Tibial nerve (tissue), 4 donors: ENCODE measurements at regions not wholly inside any gene's neighbourhood (a gene's known extent, or its start where the extent isn't known, plus 50 kb on each side); places are given as distances from the start of the nearest gene placed in this dataset.

Experiments
- DNase-seq, 2 donors: peaks; one replicate each; pipeline ENCODE4 v3.0.0-alpha.2; 2019; ENCODE audit warnings: low spot score in 2 of 2
- H3K27ac ChIP-seq, 4 donors: fragments of 200-600 bp; sonication (generic) in 3 of 4; one replicate each; pipeline ENCODE4 v1.5.1; 2017 to 2019; ENCODE audit warnings: mild to moderate bottlenecking in 1 of 4
- H3K27me3 ChIP-seq, 2 donors: fragments of 200-600 bp; sonication (generic) in 1 of 2; one replicate each; pipeline versions ENCODE4 v1.5.1 to v1.6.0; 2017 to 2019
- H3K36me3 ChIP-seq, 3 donors: fragments of 200-600 bp; sonication (generic); one replicate each; pipeline ENCODE4 v1.5.1; 2018 to 2019
- H3K4me1 ChIP-seq, 4 donors: fragments of 200-600 bp; sonication (generic) in 3 of 4; one replicate each; pipeline ENCODE4 v1.5.1; 2017 to 2019
- H3K4me3 ChIP-seq, 4 donors: fragments of 200-600 bp; sonication (generic) in 3 of 4; one replicate each; pipeline ENCODE4 v1.5.1; 2017 to 2019; ENCODE audit warnings: mild to moderate bottlenecking in 1 of 4, moderate library complexity in 1 of 4
- H3K9me3 ChIP-seq, 4 donors: fragments of 200-600 bp; sonication (generic) in 3 of 4; one replicate each; pipeline ENCODE4 v1.5.1; 2017 to 2019
- EP300 ChIP-seq, 2 donors: sonication (generic); formaldehyde crosslinking; IDR thresholded peaks; one replicate each; pipeline ENCODE4 v1.6.1; 2017; ENCODE audit warnings: antibody characterized with exemption in 2 of 2, mild to moderate bottlenecking in 1 of 2
- POLR2A ChIP-seq, 2 donors: fragments of 450-650 bp; IDR thresholded peaks; one replicate each; pipeline ENCODE4 v1.6.1; 2017; ENCODE audit warnings: antibody characterized with exemption in 2 of 2, mild to moderate bottlenecking in 2 of 2, moderate library complexity in 2 of 2
- WGBS, 2 donors: methylation state at CpG; one replicate each; pipeline ENCODE4 v1.1.5; 2018; 5-methylcytosine and 5-hydroxymethylcytosine counted together
- TF ChIP-seq, protein P1 (sequence below), 5 experiments: fragments of 200-600 bp in 3 of 5; fragments of 450-650 bp in 2 of 5; sonication (generic) in 3 of 5; IDR thresholded peaks; one replicate each; pipeline ENCODE4 v1.5.1; 2016 to 2019; ENCODE audit warnings: antibody characterized with exemption in 5 of 5, mild to moderate bottlenecking in 3 of 5, moderate library complexity in 2 of 5

DNA sequence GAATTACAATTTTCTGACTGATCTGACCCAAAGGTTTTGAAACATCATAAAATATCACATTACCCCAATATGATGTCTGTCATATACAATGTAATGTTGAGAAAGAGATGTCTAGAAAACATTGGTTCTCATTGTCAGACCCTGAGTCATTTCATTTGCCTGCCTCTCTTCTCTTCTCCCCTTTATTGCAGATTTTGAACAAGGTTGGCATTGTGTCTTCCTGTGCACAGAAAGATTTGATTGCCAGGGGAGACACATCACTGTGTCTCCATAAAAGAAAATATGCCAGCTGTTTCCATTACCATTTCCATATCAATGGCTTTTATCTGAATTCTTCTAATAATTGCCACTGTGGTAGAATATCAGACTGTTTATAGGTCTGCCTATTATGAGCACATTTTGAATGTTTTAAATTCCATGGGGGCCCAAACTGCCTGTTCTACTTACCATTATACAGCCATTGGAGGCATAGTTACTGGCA is 65.6 kb downstream of the IFI44 start:
- TF ChIP-seq POLR2A (IDR thresholded peaks at IDR 0.05), result no peak
- TF ChIP-seq, protein P1, sequence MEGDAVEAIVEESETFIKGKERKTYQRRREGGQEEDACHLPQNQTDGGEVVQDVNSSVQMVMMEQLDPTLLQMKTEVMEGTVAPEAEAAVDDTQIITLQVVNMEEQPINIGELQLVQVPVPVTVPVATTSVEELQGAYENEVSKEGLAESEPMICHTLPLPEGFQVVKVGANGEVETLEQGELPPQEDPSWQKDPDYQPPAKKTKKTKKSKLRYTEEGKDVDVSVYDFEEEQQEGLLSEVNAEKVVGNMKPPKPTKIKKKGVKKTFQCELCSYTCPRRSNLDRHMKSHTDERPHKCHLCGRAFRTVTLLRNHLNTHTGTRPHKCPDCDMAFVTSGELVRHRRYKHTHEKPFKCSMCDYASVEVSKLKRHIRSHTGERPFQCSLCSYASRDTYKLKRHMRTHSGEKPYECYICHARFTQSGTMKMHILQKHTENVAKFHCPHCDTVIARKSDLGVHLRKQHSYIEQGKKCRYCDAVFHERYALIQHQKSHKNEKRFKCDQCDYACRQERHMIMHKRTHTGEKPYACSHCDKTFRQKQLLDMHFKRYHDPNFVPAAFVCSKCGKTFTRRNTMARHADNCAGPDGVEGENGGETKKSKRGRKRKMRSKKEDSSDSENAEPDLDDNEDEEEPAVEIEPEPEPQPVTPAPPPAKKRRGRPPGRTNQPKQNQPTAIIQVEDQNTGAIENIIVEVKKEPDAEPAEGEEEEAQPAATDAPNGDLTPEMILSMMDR (IDR thresholded peaks at IDR 0.05), result no peak
- TF ChIP-seq EP300 (IDR thresholded peaks at IDR 0.05), result no peak
- Histone ChIP-seq H3K27ac (no peak overlapping the region), H3K27me3 (no peaks in the 10 kb centered on the region), H3K4me3 (no peak overlapping the region), H3K4me1 (peaks cover 0 to 14% (median 0%) of the 10 kb centered on the region in 4 donors), H3K36me3 (no peaks in the 10 kb centered on the region), H3K9me3 (no peaks in the 10 kb centered on the region)
- no peak for DNase-seq

DNA sequence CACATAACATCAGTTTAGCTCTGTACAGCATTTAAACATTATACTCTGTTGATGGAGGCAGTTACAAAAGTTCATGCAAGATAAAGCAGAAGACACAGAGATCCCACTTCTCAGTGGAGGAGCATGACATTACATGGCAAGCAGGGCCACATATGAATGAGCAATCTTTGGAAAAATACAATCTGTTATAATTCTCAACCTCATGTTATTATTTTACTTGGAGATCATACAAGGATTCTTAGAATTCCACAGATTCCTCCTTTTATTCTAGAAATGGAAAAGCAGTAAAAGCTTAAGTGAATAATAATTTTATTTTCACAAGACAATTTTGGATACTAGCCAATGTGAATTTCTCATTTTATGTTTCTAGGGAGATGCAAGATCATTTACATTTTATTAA is 66.6 kb downstream of the IFI44 start:
- Histone ChIP-seq H3K36me3 (no peaks in the 10 kb centered on the region), H3K4me3 (no peak overlapping the region), H3K9me3 (no peaks in the 10 kb centered on the region), H3K4me1 (peaks cover 0 to 14% (median 0%) of the 10 kb centered on the region in 4 donors), H3K27me3 (no peaks in the 10 kb centered on the region), H3K27ac (peak overlapping the region in 1 of 4 donors; percentile 26)
- TF ChIP-seq POLR2A (IDR thresholded peaks at IDR 0.05), result no peak
- TF ChIP-seq, protein P1 (IDR thresholded peaks at IDR 0.05), result no peak
- no peak for TF ChIP-seq EP300 (IDR thresholded peaks at IDR 0.05)
- no peak for DNase-seq

DNA sequence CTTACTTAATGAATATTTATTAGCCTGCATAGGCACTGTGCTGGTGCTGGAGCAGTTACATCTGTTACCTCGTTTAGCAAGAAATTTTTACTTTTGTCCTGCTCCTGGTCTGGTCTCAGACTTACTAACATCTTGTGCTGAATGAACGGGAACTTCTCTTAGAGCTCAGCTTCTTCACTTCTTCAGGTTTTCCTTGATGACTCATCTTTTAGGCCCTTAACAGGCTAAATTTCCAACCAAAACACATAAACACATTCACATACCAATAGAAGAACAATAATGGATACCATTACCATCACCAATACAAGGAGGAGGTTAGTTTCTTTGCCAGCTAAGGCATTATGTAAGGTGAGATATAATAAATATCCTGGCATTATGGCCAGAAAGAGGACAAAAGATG is 68.9 kb downstream of the IFI44 start:
- TF ChIP-seq EP300 (IDR thresholded peaks at IDR 0.05) (no peak), POLR2A (IDR thresholded peaks at IDR 0.05) (no peak)
- TF ChIP-seq, protein P1 (IDR thresholded peaks at IDR 0.05), result no peak
- Histone ChIP-seq H3K36me3 (no peaks in the 10 kb centered on the region), H3K4me3 (no peak overlapping the region), H3K27ac (no peak overlapping the region), H3K27me3 (no peaks in the 10 kb centered on the region), H3K4me1 (peaks cover 0 to 14% (median 0%) of the 10 kb centered on the region in 4 donors), H3K9me3 (no peaks in the 10 kb centered on the region)
- no peak for DNase-seq
- 73 to 74% methylated on average over 2 of the region's 2 CpGs for WGBS, 2 donors

DNA sequence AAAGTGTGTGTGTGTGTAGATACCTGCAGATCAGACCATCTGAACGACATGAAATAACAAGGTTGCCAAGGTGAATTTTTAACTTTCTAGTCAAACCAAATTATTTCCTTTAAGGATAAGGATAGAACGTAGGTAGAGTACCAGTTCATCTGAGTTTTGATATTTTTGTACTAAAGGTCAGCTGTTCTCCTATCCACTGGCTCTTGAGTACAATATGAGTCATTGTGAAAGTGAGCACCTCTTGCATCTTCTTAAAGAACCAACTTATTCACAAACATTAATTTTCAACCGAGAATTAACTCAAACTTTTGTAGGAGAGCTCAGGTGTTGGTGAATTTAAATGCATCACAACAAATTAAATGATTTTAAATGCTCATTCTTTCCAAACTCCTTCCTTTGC is 71.5 kb downstream of the IFI44 start:
- H3K9me3 ChIP-seq, result no peaks in the 10 kb centered on the region
- no peaks in the 10 kb centered on the region for H3K36me3 ChIP-seq
- no peak overlapping the region for H3K4me3 ChIP-seq
- WGBS, 2 donors, result 54 to 59% methylated on average over 3 of the region's 3 CpGs
- DNase-seq, result no peak
- H3K4me1 ChIP-seq, result peaks cover 0 to 7% (median 0%) of the 10 kb centered on the region in 4 donors
- no peak overlapping the region for H3K27ac ChIP-seq
- TF ChIP-seq EP300 (IDR thresholded peaks at IDR 0.05) (no peak), POLR2A (IDR thresholded peaks at IDR 0.05) (no peak)
- TF ChIP-seq, protein P1 (IDR thresholded peaks at IDR 0.05), result no peak
- H3K27me3 ChIP-seq, result no peaks in the 10 kb centered on the region

DNA sequence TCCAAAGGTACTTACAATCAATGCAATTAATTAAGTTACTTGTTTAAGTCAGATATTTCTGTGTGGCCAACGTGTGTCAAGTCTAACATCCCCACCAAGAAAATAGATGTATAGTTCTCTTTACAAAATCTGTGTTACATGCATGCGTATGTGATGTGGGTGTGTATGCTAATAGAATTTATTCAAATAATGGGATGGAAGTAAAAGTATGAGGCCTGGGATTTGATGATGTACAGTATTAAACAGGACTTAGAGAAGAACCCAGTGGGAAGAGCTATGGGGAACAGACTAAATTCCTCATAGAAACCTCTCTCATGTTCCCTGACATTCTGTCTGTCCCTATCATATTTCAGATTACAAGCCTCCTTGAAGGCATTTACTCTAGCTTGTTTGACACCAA is 72.5 kb downstream of the IFI44 start:
- H3K4me1 ChIP-seq, result no peaks in the 10 kb centered on the region
- TF ChIP-seq, protein P1 (IDR thresholded peaks at IDR 0.05), result no peak
- TF ChIP-seq POLR2A (IDR thresholded peaks at IDR 0.05), result no peak
- no peak for TF ChIP-seq EP300 (IDR thresholded peaks at IDR 0.05)
- no peak overlapping the region for H3K4me3 ChIP-seq
- no peaks in the 10 kb centered on the region for H3K9me3 ChIP-seq
- no peaks in the 10 kb centered on the region for H3K36me3 ChIP-seq
- WGBS, 2 donors, result 86 to 90% methylated on average over 2 of the region's 2 CpGs
- H3K27me3 ChIP-seq, result no peaks in the 10 kb centered on the region
- no peak overlapping the region for H3K27ac ChIP-seq
- DNase-seq, result no peak
